HG02642 (cell line): ENCODE measurements at regions not wholly inside any gene's neighbourhood (a gene's known extent, or its start where the extent isn't known, plus 50 kb on each side); places are given as distances from the start of the nearest gene placed in this dataset.

Source experiments
- ATAC-seq: cut with Tn5 transposase; IDR thresholded peaks from one replicate; pipeline ENCODE4 v1.9.1; 2021; ENCODE audit warnings: mild to moderate bottlenecking; ENCODE audit not compliant: unreplicated experiment, poor library complexity

GRCh38 chr5:29662876-29663275 lies 1530.6 kb upstream of the CDH6 start:
- ATAC-seq, result no peak

GRCh38 chr5:29654954-29655353 lies 1538.5 kb upstream of the CDH6 start:
- no peak for ATAC-seq

GRCh38 chr5:29649321-29649720 lies 1544.2 kb upstream of the CDH6 start:
- no peak for ATAC-seq

GRCh38 chr5:29642601-29643000 lies 1550.9 kb upstream of the CDH6 start:
- ATAC-seq, result no peak

- ATAC-seq, result no peak
Observed at GRCh38 chr5:29614206-29614605, 1579.3 kb upstream of the CDH6 start.

GRCh38 chr5:29588236-29588635 lies 1605.2 kb upstream of the CDH6 start:
- no peak for ATAC-seq

- ATAC-seq, result no peak
Observed at GRCh38 chr5:29587832-29588231, 1605.7 kb upstream of the CDH6 start.

- ATAC-seq, result no peak
Observed at GRCh38 chr5:29568028-29568427, 1625.5 kb upstream of the CDH6 start.

- ATAC-seq, result no peak
Observed at GRCh38 chr5:29561564-29561963, 1631.9 kb upstream of the CDH6 start.

- no peak for ATAC-seq
Observed at GRCh38 chr5:29550523-29550922, 1643.0 kb upstream of the CDH6 start.

- no peak for ATAC-seq
Observed at GRCh38 chr5:29548262-29548661, 1645.2 kb upstream of the CDH6 start.

GRCh38 chr5:29547236-29547865 lies 1646.1 kb upstream of the CDH6 start:
- ATAC-seq, result no peak

GRCh38 chr5:29543501-29543900 lies 1650.0 kb upstream of the CDH6 start:
- no peak for ATAC-seq

GRCh38 chr5:29524227-29524626 lies 1669.3 kb upstream of the CDH6 start:
- no peak for ATAC-seq

GRCh38 chr5:29518176-29518575 lies 1675.3 kb upstream of the CDH6 start:
- ATAC-seq, result no peak

GRCh38 chr5:29516224-29516623 lies 1677.3 kb upstream of the CDH6 start:
- ATAC-seq, result no peak

GRCh38 chr5:29508131-29508530 lies 1685.4 kb upstream of the CDH6 start:
- no peak for ATAC-seq

GRCh38 chr5:29504411-29504810 lies 1689.1 kb upstream of the CDH6 start:
- no peak for ATAC-seq

GRCh38 chr5:29498860-29499259 lies 1694.6 kb upstream of the CDH6 start:
- ATAC-seq, result no peak

GRCh38 chr5:29498412-29498811 lies 1695.1 kb upstream of the CDH6 start:
- ATAC-seq, result no peak

GRCh38 chr5:29485333-29485732 lies 1708.2 kb upstream of the CDH6 start:
- ATAC-seq, result no peak

- ATAC-seq, result no peak
Observed at GRCh38 chr5:29469581-29469980, 1723.9 kb upstream of the CDH6 start.

GRCh38 chr5:29462241-29462640 lies 1731.2 kb upstream of the CDH6 start:
- ATAC-seq, result no peak
